GM12878 (cell line): ENCODE measurements at regions not wholly inside any gene's neighbourhood (a gene's known extent, or its start where the extent isn't known, plus 50 kb on each side); places are given as distances from the start of the nearest gene placed in this dataset.

ENCODE experiments used
- ATF3 ChIP-seq: IDR thresholded peaks from 2 replicates; pipeline ENCODE4 v1.6.1; 2011; ENCODE audit warnings: low read depth, mild to moderate bottlenecking, low read length, moderate library complexity, borderline replicate concordance; ENCODE audit errors: extremely low read depth
- ZBTB33 ChIP-seq: fragments of 450-650 bp; IDR thresholded peaks from 2 replicates; pipeline ENCODE4 v1.6.1; 2017; ENCODE audit warnings: mild to moderate bottlenecking

- TF ChIP-seq ZBTB33 (no peak), ATF3 (no peak)
These were observed 124.1 kb downstream of the KIF4B start for GRCh38 chr5:155137683-155138082.
